H9 (cell line): ENCODE measurements at regions not wholly inside any gene's neighbourhood (a gene's known extent, or its start where the extent isn't known, plus 50 kb on each side); places are given as distances from the start of the nearest gene placed in this dataset.

ENCODE experiments used
- DNase-seq: peaks from one replicate; pipeline ENCODE4 v3.0.0-alpha.2; 2017
- H2AFZ ChIP-seq: one replicate; pipeline ENCODE4 v1.6.1; 2013; ENCODE audit warnings: mild to moderate bottlenecking, low read length, control low read depth, moderate library complexity
- H2AK5ac ChIP-seq: 2 replicates; pipeline ENCODE4 v1.6.1; 2013; ENCODE audit warnings: low read length, control low read depth, mixed read lengths; ENCODE audit not compliant: insufficient read length
- H2BK120ac ChIP-seq: one replicate; pipeline ENCODE4 v1.6.1; 2013; ENCODE audit warnings: low read depth, mild to moderate bottlenecking, low read length, control low read depth, inconsistent platforms; ENCODE audit not compliant: poor library complexity, severe bottlenecking
- H2BK12ac ChIP-seq: 2 replicates; pipeline ENCODE4 v1.6.1; 2013; ENCODE audit warnings: low read length, control low read depth, mixed read lengths, low read depth; ENCODE audit not compliant: insufficient read length
- H2BK15ac ChIP-seq: 2 replicates; pipeline ENCODE4 v1.6.1; 2013; ENCODE audit warnings: low read depth, low read length, control low read depth
- H2BK20ac ChIP-seq: one replicate; pipeline ENCODE4 v1.6.1; 2013; ENCODE audit warnings: low read depth, mild to moderate bottlenecking, low read length, control low read depth, inconsistent platforms; ENCODE audit not compliant: poor library complexity, severe bottlenecking
- H2BK5ac ChIP-seq: 2 replicates; pipeline ENCODE4 v1.6.1; 2013; ENCODE audit warnings: low read length, control low read depth, mixed read lengths; ENCODE audit not compliant: insufficient read length
- H3K14ac ChIP-seq: 2 replicates; pipeline ENCODE4 v1.6.1; 2013; ENCODE audit warnings: low read length, control low read depth; ENCODE audit not compliant: insufficient read depth
- H3K18ac ChIP-seq: 2 replicates; pipeline ENCODE4 v1.6.1; 2013; ENCODE audit warnings: low read depth, mild to moderate bottlenecking, mixed read lengths, low read length, control low read depth; ENCODE audit not compliant: insufficient read length
- H3K23ac ChIP-seq: 2 replicates; pipeline ENCODE4 v1.6.1; 2013; ENCODE audit warnings: low read length, control low read depth, mixed read lengths, low read depth; ENCODE audit not compliant: insufficient read length
- H3K23me2 ChIP-seq: 2 replicates; pipeline ENCODE4 v1.6.1; 2013; ENCODE audit warnings: low read depth, mild to moderate bottlenecking, mixed read lengths, low read length, control low read depth; ENCODE audit not compliant: insufficient read length, poor library complexity, severe bottlenecking
- H3K27ac ChIP-seq: 2 replicates; pipeline ENCODE4 v1.5.1; 2013; ENCODE audit warnings: low read length, control low read depth, mixed read lengths, low read depth; ENCODE audit not compliant: insufficient read length
- H3K27me3 ChIP-seq: 2 replicates; pipeline ENCODE4 v1.6.1; 2013; ENCODE audit warnings: low read length, control low read depth, inconsistent platforms; ENCODE audit not compliant: insufficient read depth
- H3K4ac ChIP-seq: 2 replicates; pipeline ENCODE4 v1.6.1; 2013; ENCODE audit warnings: low read depth, mild to moderate bottlenecking, control low read depth, inconsistent platforms, low read length, moderate library complexity
- H3K4me1 ChIP-seq: 2 replicates; pipeline ENCODE4 v1.6.1; 2013; ENCODE audit warnings: low read length, control low read depth, inconsistent platforms; ENCODE audit not compliant: insufficient read depth
- H3K4me2 ChIP-seq: 2 replicates; pipeline ENCODE4 v1.6.1; 2013; ENCODE audit warnings: low read length, control low read depth, mixed read lengths; ENCODE audit not compliant: insufficient read length, insufficient read depth
- H3K56ac ChIP-seq: 2 replicates; pipeline ENCODE4 v1.6.1; 2013; ENCODE audit warnings: low read depth, mild to moderate bottlenecking, mixed read lengths, low read length, control low read depth; ENCODE audit not compliant: insufficient read length
- H3K79me1 ChIP-seq: 2 replicates; pipeline ENCODE4 v1.6.1; 2013; ENCODE audit warnings: low read depth, mild to moderate bottlenecking, moderate library complexity, low read length, control low read depth, inconsistent platforms; ENCODE audit not compliant: insufficient read depth, poor library complexity, severe bottlenecking
- H3K79me2 ChIP-seq: 2 replicates; pipeline ENCODE4 v1.6.1; 2013; ENCODE audit warnings: low read length, control low read depth, inconsistent platforms; ENCODE audit not compliant: insufficient read depth
- H3K9ac ChIP-seq: 2 replicates; pipeline ENCODE4 v1.6.1; 2013; ENCODE audit warnings: low read length, control low read depth, mixed read lengths; ENCODE audit not compliant: insufficient read length; ENCODE audit errors: extremely low read depth
- H3K9me3 ChIP-seq: one replicate; pipeline ENCODE4 v1.6.1; 2013; ENCODE audit warnings: low read depth, low read length, inconsistent platforms; ENCODE audit not compliant: control insufficient read depth
- H3T11ph ChIP-seq: one replicate; pipeline ENCODE4 v1.6.1; 2013; ENCODE audit warnings: mild to moderate bottlenecking, low read length, control low read depth, inconsistent platforms
- H4K20me1 ChIP-seq: one replicate; pipeline ENCODE4 v1.6.1; 2013; ENCODE audit not compliant: control insufficient read depth, insufficient read length, insufficient read depth
- H4K5ac ChIP-seq: 2 replicates; pipeline ENCODE4 v1.6.1; 2013; ENCODE audit warnings: low read depth, mild to moderate bottlenecking, mixed read lengths, low read length, control low read depth; ENCODE audit not compliant: insufficient read length
- H4K8ac ChIP-seq: replicated peaks from 2 replicates; pipeline ENCODE4 v1.6.1; 2013; ENCODE audit warnings: low read length, control low read depth, mixed read lengths, low read depth; ENCODE audit not compliant: insufficient read length
- H4K91ac ChIP-seq: 2 replicates; pipeline ENCODE4 v1.6.1; 2013; ENCODE audit warnings: low read depth, mild to moderate bottlenecking, moderate library complexity, mixed read lengths, low read length, control low read depth; ENCODE audit not compliant: insufficient read length
- H3K27ac Mint-ChIP-seq, 3 experiments: 2 replicates in 2 of 3; 3 replicates in 1 of 3; pipeline ENCODE4 v1.8.0; 2020 to 2021; ENCODE audit warnings: mixed read lengths in 3 of 3, mild to moderate bottlenecking in 1 of 3, moderate library complexity in 1 of 3
- H3K27me3 Mint-ChIP-seq: 2 replicates; pipeline ENCODE4 v1.8.0; 2021; ENCODE audit warnings: low read depth, mild to moderate bottlenecking, moderate library complexity, mixed read lengths
- H3K36me3 Mint-ChIP-seq, 3 experiments: 2 replicates in 2 of 3; 3 replicates in 1 of 3; pipeline ENCODE4 v1.8.0; 2020 to 2021; ENCODE audit warnings: low read depth in 3 of 3, mixed read lengths in 3 of 3; ENCODE audit not compliant: insufficient read depth in 1 of 3
- H3K4me1 Mint-ChIP-seq, 2 experiments: 2 replicates each; pipeline ENCODE4 v1.8.0; 2020; ENCODE audit warnings: mixed read lengths in 2 of 2
- H3K4me3 Mint-ChIP-seq, 2 experiments: 2 replicates in 1 of 2; 3 replicates in 1 of 2; pipeline ENCODE4 v1.8.0; 2020 to 2021; ENCODE audit warnings: mild to moderate bottlenecking in 2 of 2, mixed read lengths in 2 of 2, moderate library complexity in 1 of 2
- H3K9me3 Mint-ChIP-seq, 2 experiments: 2 replicates in 1 of 2; 3 replicates in 1 of 2; pipeline ENCODE4 v1.8.0; 2020; ENCODE audit warnings: mild to moderate bottlenecking in 2 of 2, mixed read lengths in 2 of 2, moderate library complexity in 1 of 2
- CTCF ChIP-seq: fragments of 200-600 bp; sonication (generic); conservative IDR thresholded peaks from 3 replicates; pipeline ENCODE4 v1.8.0; 2021; ENCODE audit warnings: antibody characterized with exemption, mild to moderate bottlenecking
- WGBS: extraction: QIAGEN DNeasy Blood & Tissue Kit; methylation state at CpG from one replicate; pipeline ENCODE4 v1.1.7; 2013; ENCODE audit warnings: missing lambda C conversion rate, low lambda C conversion rate, mixed read lengths; ENCODE audit not compliant: insufficient read length; ENCODE audit errors: extremely low coverage; 5-methylcytosine and 5-hydroxymethylcytosine counted together

- no peak overlapping the region for H3K18ac ChIP-seq
These were observed 187.7 kb upstream of the CHRNA7 start for GRCh38 chr15:31842532-31843195.

More at GRCh38 chr15:31842532-31843195, 187.7 kb upstream of the CHRNA7 start:
- Histone ChIP-seq H2AK5ac (no peak overlapping the region), H3K14ac (no peak overlapping the region), H3K4me2 (no peak overlapping the region), H2BK120ac (no peak overlapping the region), H4K5ac (no peak overlapping the region), H4K91ac (no peak overlapping the region), H4K8ac (no peak overlapping the region), H2AFZ (no peak overlapping the region), H3K4me1 (no peaks in the 10 kb centered on the region), H3K23ac (no peak overlapping the region), H2BK15ac (no peak overlapping the region), H3K4ac (no peak overlapping the region), H3K56ac (no peak overlapping the region), H3T11ph (no peak overlapping the region), H2BK5ac (no peak overlapping the region), H2BK20ac (no peak overlapping the region), H3K79me1 (no peaks in the 10 kb centered on the region), H3K23me2 (no peaks in the 10 kb centered on the region), H3K27ac (no peak overlapping the region), H3K27me3 (no peaks in the 10 kb centered on the region), H3K9ac (no peak overlapping the region), H3K79me2 (no peaks in the 10 kb centered on the region), H4K20me1 (no peaks in the 10 kb centered on the region), H2BK12ac (no peak overlapping the region), H3K9me3 (no peaks in the 10 kb centered on the region)
- no peaks in the 10 kb centered on the region for H3K9me3 Mint-ChIP-seq
- H3K4me3 Mint-ChIP-seq: no peak overlapping the region; a peak in 1 of 5 replicates
- TF ChIP-seq CTCF: no peak
- peaks cover 0 to 1% (median 0%) of the 10 kb centered on the region in 3 experiments; a peak in 2 of 7 replicates for H3K36me3 Mint-ChIP-seq
- no peaks in the 10 kb centered on the region for H3K27me3 Mint-ChIP-seq
- no CpG with 5 or more reads among the region's 6 CpGs for WGBS
- DNase-seq: no peak
- peaks cover 0 to 2% of the 10 kb centered on the region in 2 experiments; a peak in 1 of 4 replicates for H3K4me1 Mint-ChIP-seq
- H3K27ac Mint-ChIP-seq: no peak overlapping the region
